Trophoblast cell (in vitro differentiated cells and primary cell): ENCODE measurements at regions not wholly inside any gene's neighbourhood (a gene's known extent, or its start where the extent isn't known, plus 50 kb on each side); places are given as distances from the start of the nearest gene placed in this dataset.

Experiments used
- DNase-seq, 2 donors: peaks; one replicate each; pipeline ENCODE4 v3.0.0-alpha.2; 2016
- H2AFZ ChIP-seq: 2 replicates; pipeline ENCODE4 v1.6.1; 2013; ENCODE audit warnings: low read length, moderate library complexity, mild to moderate bottlenecking; ENCODE audit not compliant: insufficient read depth, poor library complexity
- H2AK5ac ChIP-seq: 2 replicates; pipeline ENCODE4 v1.6.1; 2013; ENCODE audit warnings: mild to moderate bottlenecking, low read length
- H2BK120ac ChIP-seq: 2 replicates; pipeline ENCODE4 v1.6.1; 2013; ENCODE audit warnings: low read length, mild to moderate bottlenecking, moderate library complexity; ENCODE audit not compliant: insufficient read depth, poor library complexity
- H2BK12ac ChIP-seq: 2 replicates; pipeline ENCODE4 v1.6.1; 2013; ENCODE audit warnings: mild to moderate bottlenecking, low read length, moderate library complexity
- H2BK5ac ChIP-seq: 2 replicates; pipeline ENCODE4 v1.6.1; 2013; ENCODE audit warnings: low read length, low read depth, moderate library complexity, mild to moderate bottlenecking; ENCODE audit not compliant: poor library complexity
- H3K14ac ChIP-seq: 2 replicates; pipeline ENCODE4 v1.6.1; 2013; ENCODE audit warnings: mild to moderate bottlenecking, low read length
- H3K18ac ChIP-seq: 2 replicates; pipeline ENCODE4 v1.6.1; 2013; ENCODE audit warnings: mild to moderate bottlenecking, low read length
- H3K23ac ChIP-seq: 2 replicates; pipeline ENCODE4 v1.6.1; 2013; ENCODE audit warnings: low read length
- H3K27ac ChIP-seq: 2 replicates; pipeline ENCODE4 v1.5.1; 2013; ENCODE audit warnings: low read depth, mild to moderate bottlenecking, inconsistent platforms, low read length, moderate library complexity
- H3K27me3 ChIP-seq: 2 replicates; pipeline ENCODE4 v1.6.1; 2013; ENCODE audit warnings: inconsistent platforms, mild to moderate bottlenecking, low read length, moderate library complexity; ENCODE audit not compliant: insufficient read depth
- H3K36me3 ChIP-seq, 2 experiments: 1 replicate in 1 of 2; 2 replicates in 1 of 2; pipeline ENCODE4 v1.6.1; 2013; ENCODE audit warnings: low read length in 2 of 2, mild to moderate bottlenecking in 2 of 2, moderate library complexity in 1 of 2; ENCODE audit not compliant: insufficient read depth in 2 of 2, control insufficient read depth in 1 of 2
- H3K4ac ChIP-seq: 2 replicates; pipeline ENCODE4 v1.6.1; 2013; ENCODE audit warnings: low read depth, mild to moderate bottlenecking, low read length, moderate library complexity
- H3K4me1 ChIP-seq, 2 experiments: 1 replicate in 1 of 2; 2 replicates in 1 of 2; pipeline ENCODE4 v1.6.1; 2013; ENCODE audit warnings: low read length in 2 of 2, mild to moderate bottlenecking in 2 of 2, moderate library complexity in 1 of 2; ENCODE audit not compliant: insufficient read depth in 2 of 2, control insufficient read depth in 1 of 2
- H3K4me2 ChIP-seq: 2 replicates; pipeline ENCODE4 v1.6.1; 2013; ENCODE audit warnings: inconsistent platforms, mild to moderate bottlenecking, low read length, moderate library complexity
- H3K4me3 ChIP-seq: 2 replicates; pipeline ENCODE4 v1.5.1; 2013; ENCODE audit warnings: mild to moderate bottlenecking, low read depth, low read length, inconsistent platforms
- H3K79me1 ChIP-seq: one replicate; pipeline ENCODE4 v1.6.1; 2013; ENCODE audit warnings: low read length
- H3K79me2 ChIP-seq: 2 replicates; pipeline ENCODE4 v1.6.1; 2013; ENCODE audit warnings: low read length, mild to moderate bottlenecking; ENCODE audit not compliant: control insufficient read depth, insufficient read depth, poor library complexity
- H3K9ac ChIP-seq: 2 replicates; pipeline ENCODE4 v1.6.1; 2013; ENCODE audit warnings: mild to moderate bottlenecking, low read length
- H3K9me3 ChIP-seq: 2 replicates; pipeline ENCODE4 v1.6.1; 2013; ENCODE audit warnings: low read depth, mild to moderate bottlenecking, control low read depth, inconsistent platforms, low read length; ENCODE audit not compliant: insufficient read depth
- H4K12ac ChIP-seq: 2 replicates; pipeline ENCODE4 v1.6.1; 2013; ENCODE audit warnings: low read depth, mild to moderate bottlenecking, low read length, moderate library complexity
- H4K8ac ChIP-seq: 2 replicates; pipeline ENCODE4 v1.6.1; 2013; ENCODE audit warnings: low read depth, mild to moderate bottlenecking, low read length, moderate library complexity
- H4K91ac ChIP-seq: one replicate; pipeline ENCODE4 v1.6.1; 2013; ENCODE audit warnings: low read depth, mild to moderate bottlenecking, low read length, moderate library complexity
- WGBS: extraction: QIAGEN DNeasy Blood & Tissue Kit; methylation state at CpG from one replicate; pipeline ENCODE4 v1.1.7; 2013; ENCODE audit warnings: missing lambda C conversion rate; ENCODE audit not compliant: insufficient read length, insufficient coverage; ENCODE audit errors: extremely low coverage; 5-methylcytosine and 5-hydroxymethylcytosine counted together

GRCh38 chr3:94862703-94863102 lies 799.8 kb downstream of the NSUN3 start:
- no peaks in the 10 kb centered on the region for H3K4me1 ChIP-seq
- no peak overlapping the region for H3K4me2 ChIP-seq
- H4K8ac ChIP-seq, result no peak overlapping the region
- H3K27me3 ChIP-seq, result no peaks in the 10 kb centered on the region
- H2BK120ac ChIP-seq, result no peak overlapping the region
- H3K9ac ChIP-seq, result no peak overlapping the region
- no peak overlapping the region for H2BK12ac ChIP-seq
- no peak overlapping the region for H3K18ac ChIP-seq
- no peak overlapping the region for H4K91ac ChIP-seq
- no peak overlapping the region for H3K4ac ChIP-seq
- no peak overlapping the region for H3K4me3 ChIP-seq
- WGBS, result no CpG with 5 or more reads among the region's 3 CpGs
- H3K27ac ChIP-seq, result no peak overlapping the region
- DNase-seq, result peak; percentile 17 to 49
- no peak overlapping the region for H2AFZ ChIP-seq
- H4K12ac ChIP-seq, result no peak overlapping the region
- H2BK5ac ChIP-seq, result no peak overlapping the region
- H2AK5ac ChIP-seq, result no peak overlapping the region
- peaks cover 5% of the 10 kb centered on the region in 2 experiments for H3K36me3 ChIP-seq
- H3K14ac ChIP-seq, result no peak overlapping the region
- H3K79me1 ChIP-seq, result no peaks in the 10 kb centered on the region
- H3K23ac ChIP-seq, result no peak overlapping the region
- H3K9me3 ChIP-seq, result peaks cover 6% of the 10 kb centered on the region
- H3K79me2 ChIP-seq, result no peaks in the 10 kb centered on the region

DNA sequence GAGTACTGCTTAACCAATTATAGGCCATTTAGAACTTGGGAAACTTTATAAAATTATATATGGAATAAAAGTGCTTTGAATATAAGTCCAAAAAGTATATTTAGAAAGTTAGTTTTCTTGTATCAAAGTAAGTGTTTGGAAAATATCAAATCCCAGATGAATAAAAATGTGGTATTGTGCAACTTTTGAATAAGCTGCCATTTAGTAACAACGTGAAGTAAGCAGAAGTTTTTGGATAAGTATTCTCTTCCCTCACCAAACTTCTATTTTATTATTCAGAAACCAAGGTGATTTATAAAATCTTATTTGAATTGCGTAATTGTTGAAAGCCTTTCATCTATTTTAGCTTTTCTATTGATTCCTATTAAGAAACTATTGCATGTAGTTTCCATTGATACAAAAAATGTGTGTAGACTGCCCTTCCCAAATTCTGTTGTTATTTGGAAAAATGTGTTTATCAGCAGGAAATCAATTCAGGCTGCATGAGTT lies 806.2 kb downstream of the NSUN3 start:
- Histone ChIP-seq H3K36me3 (peaks cover 2 to 4% of the 10 kb centered on the region in 2 experiments), H3K4ac (no peak overlapping the region), H3K23ac (no peak overlapping the region), H3K4me2 (no peak overlapping the region), H2AFZ (no peak overlapping the region), H2BK5ac (no peak overlapping the region), H3K79me2 (no peaks in the 10 kb centered on the region), H3K27me3 (no peaks in the 10 kb centered on the region), H3K27ac (no peak overlapping the region), H3K18ac (no peak overlapping the region), H3K4me1 (no peaks in the 10 kb centered on the region), H3K9ac (no peak overlapping the region), H3K14ac (no peak overlapping the region), H4K91ac (no peak overlapping the region), H2AK5ac (no peak overlapping the region), H2BK120ac (no peak overlapping the region), H4K8ac (no peak overlapping the region), H3K79me1 (no peaks in the 10 kb centered on the region), H3K9me3 (peaks cover 8% of the 10 kb centered on the region), H2BK12ac (no peak overlapping the region), H4K12ac (no peak overlapping the region), H3K4me3 (no peak overlapping the region)
- no peak for DNase-seq
- no CpG with 5 or more reads among the region's 2 CpGs for WGBS

DNA sequence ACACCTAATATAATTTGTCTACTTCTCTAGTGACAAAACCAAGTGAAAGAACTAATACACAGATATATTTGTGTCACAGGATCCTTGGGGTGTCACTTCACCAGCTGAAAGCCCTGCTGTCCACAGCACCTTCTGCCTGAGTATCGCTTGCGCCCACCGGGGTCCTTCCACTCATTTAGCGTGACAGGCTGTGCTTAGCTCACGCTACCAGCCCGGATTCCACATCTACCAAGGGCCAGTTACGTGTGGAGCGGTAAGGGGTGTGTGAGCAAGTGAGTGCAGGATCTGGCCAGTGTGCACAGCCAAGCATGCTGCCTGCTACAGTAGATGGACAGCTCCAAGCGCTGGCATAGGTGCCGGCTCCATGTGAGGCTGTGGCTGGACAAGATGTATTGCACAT lies 810.9 kb downstream of the NSUN3 start:
- peak overlapping the region; percentile 10 for H3K4me3 ChIP-seq
- no peak overlapping the region for H3K4me2 ChIP-seq
- H4K91ac ChIP-seq, result no peak overlapping the region
- no peak overlapping the region for H2BK120ac ChIP-seq
- H3K79me2 ChIP-seq, result no peaks in the 10 kb centered on the region
- no CpG with 5 or more reads among the region's 10 CpGs for WGBS
- H3K23ac ChIP-seq, result no peak overlapping the region
- H3K36me3 ChIP-seq, result peaks cover 0 to 5% of the 10 kb centered on the region in 2 experiments
- no peak overlapping the region for H3K27ac ChIP-seq
- H3K14ac ChIP-seq, result no peak overlapping the region
- DNase-seq, result no peak
- no peak overlapping the region for H3K18ac ChIP-seq
- H2AK5ac ChIP-seq, result no peak overlapping the region
- no peaks in the 10 kb centered on the region for H3K79me1 ChIP-seq
- no peak overlapping the region for H2BK5ac ChIP-seq
- no peak overlapping the region for H4K12ac ChIP-seq
- H2AFZ ChIP-seq, result no peak overlapping the region
- H3K4me1 ChIP-seq, result no peaks in the 10 kb centered on the region
- no peak overlapping the region for H3K4ac ChIP-seq
- no peaks in the 10 kb centered on the region for H3K27me3 ChIP-seq
- H2BK12ac ChIP-seq, result no peak overlapping the region
- H4K8ac ChIP-seq, result no peak overlapping the region
- peaks cover 7% of the 10 kb centered on the region for H3K9me3 ChIP-seq
- no peak overlapping the region for H3K9ac ChIP-seq

GRCh38 chr3:94875149-94875548 lies 812.3 kb downstream of the NSUN3 start:
- no CpG with 5 or more reads among the region's 1 CpG for WGBS
- H2BK5ac ChIP-seq, result no peak overlapping the region
- no peak overlapping the region for H4K8ac ChIP-seq

More at GRCh38 chr3:94875149-94875548, 812.3 kb downstream of the NSUN3 start:
- no peak overlapping the region for H3K14ac ChIP-seq
- no peaks in the 10 kb centered on the region for H3K4me1 ChIP-seq
- no peak overlapping the region for H3K23ac ChIP-seq
- no peaks in the 10 kb centered on the region for H3K79me2 ChIP-seq
- H3K36me3 ChIP-seq, result peaks cover 0 to 5% of the 10 kb centered on the region in 2 experiments
- no peak overlapping the region for H2BK12ac ChIP-seq
- H3K9ac ChIP-seq, result no peak overlapping the region
- no peak overlapping the region for H3K18ac ChIP-seq
- H4K12ac ChIP-seq, result no peak overlapping the region
- no peak overlapping the region for H3K27ac ChIP-seq
- peaks cover 7% of the 10 kb centered on the region for H3K9me3 ChIP-seq
- no peak for DNase-seq
- H3K4me3 ChIP-seq, result no peak overlapping the region
- H3K79me1 ChIP-seq, result no peaks in the 10 kb centered on the region
- H3K4ac ChIP-seq, result no peak overlapping the region
- H3K4me2 ChIP-seq, result no peak overlapping the region
- H4K91ac ChIP-seq, result no peak overlapping the region
- H2AK5ac ChIP-seq, result no peak overlapping the region
- no peak overlapping the region for H2AFZ ChIP-seq
- H3K27me3 ChIP-seq, result no peaks in the 10 kb centered on the region
- no peak overlapping the region for H2BK120ac ChIP-seq
